OCI-LY3 (cell line): ENCODE measurements at regions not wholly inside any gene's neighbourhood (a gene's known extent, or its start where the extent isn't known, plus 50 kb on each side); places are given as distances from the start of the nearest gene placed in this dataset.

Experiments used
- H2AFZ ChIP-seq: fragments of 200-600, 300-600 bp; shearing (Covaris generic); 2 replicates; pipeline ENCODE4 v1.6.0; 2014; ENCODE audit warnings: antibody characterized with exemption, low read depth, low read length
- H3K27ac ChIP-seq: fragments of 200-600, 300-600 bp; sonication (generic); 2 replicates; pipeline ENCODE4 v1.5.1; 2014; ENCODE audit warnings: mild to moderate bottlenecking, low read length, moderate library complexity, mixed read lengths
- H3K27me3 ChIP-seq: fragments of 200-600, 300-600 bp; sonication (generic); 2 replicates; pipeline ENCODE4 v1.6.1; 2014; ENCODE audit warnings: low read depth, low read length, mixed read lengths
- H3K36me3 ChIP-seq: fragments of 200-600, 300-600 bp; sonication (generic); replicated peaks from 2 replicates; pipeline ENCODE3; 2014; ENCODE audit warnings: low read depth, low read length, mixed read lengths
- H3K4me1 ChIP-seq: fragments of 300-600, 200-600 bp; sonication (generic); 2 replicates; pipeline ENCODE4 v1.6.1; 2014; ENCODE audit warnings: low read length, mixed read lengths
- H3K4me2 ChIP-seq: fragments of 200-600, 300-600 bp; sonication (generic); 2 replicates; pipeline ENCODE4 v1.6.1; 2014; ENCODE audit warnings: low read length, mixed read lengths
- H3K4me3 ChIP-seq: fragments of 300-600, 200-600 bp; sonication (generic); 2 replicates; pipeline ENCODE4 v1.5.1; 2014; ENCODE audit warnings: antibody characterized with exemption, mild to moderate bottlenecking, low read length, moderate library complexity
- H3K79me2 ChIP-seq: fragments of 300-600, 200-600 bp; shearing (Covaris generic); 2 replicates; pipeline ENCODE4 v1.6.1; 2014; ENCODE audit warnings: mild to moderate bottlenecking, low read length, mixed read lengths
- H3K9ac ChIP-seq: fragments of 300-600, 200-600 bp; shearing (Covaris generic); 2 replicates; pipeline ENCODE4 v1.6.0; 2014; ENCODE audit warnings: mild to moderate bottlenecking, low read length, moderate library complexity
- H3K9me3 ChIP-seq: fragments of 200-600, 300-600 bp; shearing (Covaris generic); 2 replicates; pipeline ENCODE4 v1.6.1; 2014; ENCODE audit warnings: low read length, mixed read lengths; ENCODE audit not compliant: insufficient read depth
- H4K20me1 ChIP-seq: fragments of 200-600, 300-600 bp; sonication (generic); 2 replicates; pipeline ENCODE4 v1.6.1; 2016; ENCODE audit warnings: low read length, mixed read lengths; ENCODE audit not compliant: insufficient read depth
- CTCF ChIP-seq: fragments of 200-600, 300-600 bp; sonication (generic); IDR thresholded peaks from 2 replicates; pipeline ENCODE4 v1.5.1; 2014; ENCODE audit warnings: antibody characterized with exemption, low read length, low read depth
- EZH2phosphoT487 ChIP-seq: fragments of 200-600 bp; shearing (Covaris generic); IDR thresholded peaks from 2 replicates; pipeline ENCODE4 v1.6.1; 2018; ENCODE audit warnings: antibody characterized with exemption, mixed run types, low read depth

GRCh38 chr5:164302533-164303235, 797.3 kb downstream of the MAT2B start:
- TF ChIP-seq CTCF (no peak), EZH2phosphoT487 (no peak)
- Histone ChIP-seq H3K4me3 (no peak overlapping the region), H3K36me3 (no peaks in the 10 kb centered on the region), H3K9ac (no peak overlapping the region), H3K27ac (no peak overlapping the region), H3K27me3 (no peaks in the 10 kb centered on the region), H3K4me1 (no peaks in the 10 kb centered on the region), H4K20me1 (no peaks in the 10 kb centered on the region), H2AFZ (no peak overlapping the region), H3K79me2 (no peaks in the 10 kb centered on the region), H3K9me3 (no peaks in the 10 kb centered on the region), H3K4me2 (no peak overlapping the region)

DNA sequence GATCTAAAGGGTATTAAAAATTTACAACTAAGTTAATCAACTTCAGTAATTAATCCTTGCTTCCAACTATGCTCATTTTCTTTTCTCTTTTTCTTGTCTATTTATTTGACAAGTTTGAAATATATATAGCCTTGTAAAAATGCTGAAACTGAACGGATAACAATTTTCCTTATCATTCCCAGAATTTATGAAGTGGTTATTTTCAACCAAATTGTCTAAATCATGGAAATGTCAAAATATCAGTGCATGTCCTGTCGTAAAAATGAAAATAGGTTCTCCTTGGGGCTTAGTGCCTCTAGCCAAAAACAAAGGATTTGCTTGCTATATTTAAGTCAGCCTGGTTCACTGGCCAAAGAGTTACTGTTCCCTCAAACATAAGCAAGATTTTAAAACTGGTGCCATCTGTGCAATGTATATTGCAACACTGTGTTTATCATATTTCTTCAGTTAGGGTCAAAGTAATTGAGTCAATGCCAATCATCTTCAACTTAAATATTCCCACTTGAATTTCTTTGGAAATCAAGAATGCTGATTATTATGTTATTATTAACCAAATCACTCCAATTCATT, 798.3 kb downstream of the MAT2B start:
- H3K36me3 ChIP-seq, result no peaks in the 10 kb centered on the region
- TF ChIP-seq CTCF, result no peak
- no peak for TF ChIP-seq EZH2phosphoT487

GRCh38 chr5:164306662-164307061, 801.2 kb downstream of the MAT2B start:
- Histone ChIP-seq H3K9ac (no peak overlapping the region), H3K4me3 (no peak overlapping the region), H3K36me3 (no peaks in the 10 kb centered on the region), H3K79me2 (no peaks in the 10 kb centered on the region), H4K20me1 (no peaks in the 10 kb centered on the region), H3K4me1 (no peaks in the 10 kb centered on the region), H3K27me3 (no peaks in the 10 kb centered on the region), H2AFZ (no peak overlapping the region), H3K9me3 (no peaks in the 10 kb centered on the region), H3K27ac (no peak overlapping the region), H3K4me2 (no peak overlapping the region)
- no peak for TF ChIP-seq EZH2phosphoT487

More for the DNA sequence above, 798.3 kb downstream of the MAT2B start:
- no peaks in the 10 kb centered on the region for H4K20me1 ChIP-seq
- H3K9me3 ChIP-seq, result no peaks in the 10 kb centered on the region
- no peak overlapping the region for H3K4me3 ChIP-seq
- H3K9ac ChIP-seq, result no peak overlapping the region
- H3K79me2 ChIP-seq, result no peaks in the 10 kb centered on the region
- H2AFZ ChIP-seq, result no peak overlapping the region
- H3K4me2 ChIP-seq, result no peak overlapping the region
- no peaks in the 10 kb centered on the region for H3K4me1 ChIP-seq
- no peaks in the 10 kb centered on the region for H3K27me3 ChIP-seq
- no peak overlapping the region for H3K27ac ChIP-seq

GRCh38 chr5:164312801-164313200, 807.4 kb downstream of the MAT2B start:
- Histone ChIP-seq H3K36me3 (no peaks in the 10 kb centered on the region), H3K9ac (no peak overlapping the region), H3K9me3 (no peaks in the 10 kb centered on the region), H2AFZ (no peak overlapping the region), H3K4me3 (no peak overlapping the region), H4K20me1 (no peaks in the 10 kb centered on the region), H3K27ac (no peak overlapping the region), H3K79me2 (no peaks in the 10 kb centered on the region), H3K27me3 (no peaks in the 10 kb centered on the region), H3K4me1 (no peaks in the 10 kb centered on the region), H3K4me2 (no peak overlapping the region)
- TF ChIP-seq EZH2phosphoT487, result no peak
- no peak for TF ChIP-seq CTCF
